Muscle of leg (tissue), 3 donors: ENCODE measurements at regions not wholly inside any gene's neighbourhood (a gene's known extent, or its start where the extent isn't known, plus 50 kb on each side); places are given as distances from the start of the nearest gene placed in this dataset.

ENCODE experiments used
- DNase-seq: peaks from one replicate; pipeline ENCODE4 v3.0.0; 2013
- H3K27ac ChIP-seq: one replicate; pipeline ENCODE4 v1.5.1; 2013; ENCODE audit warnings: mild to moderate bottlenecking, low read length, control low read depth
- H3K27me3 ChIP-seq: one replicate; pipeline ENCODE4 v1.6.1; 2013; ENCODE audit warnings: low read length; ENCODE audit not compliant: control insufficient read depth, insufficient read depth
- H3K36me3 ChIP-seq: one replicate; pipeline ENCODE4 v1.6.1; 2013; ENCODE audit warnings: low read length; ENCODE audit not compliant: control insufficient read depth, insufficient read depth
- H3K4me1 ChIP-seq: one replicate; pipeline ENCODE4 v1.6.1; 2013; ENCODE audit warnings: low read length; ENCODE audit not compliant: control insufficient read depth, insufficient read depth
- H3K4me3 ChIP-seq: one replicate; pipeline ENCODE4 v1.5.1; 2013; ENCODE audit warnings: low read length, control low read depth
- H3K9me3 ChIP-seq: replicated peaks from 2 replicates; pipeline ENCODE4 v1.6.1; 2013; ENCODE audit warnings: low read depth, low read length; ENCODE audit not compliant: control insufficient read depth
- WGBS: methylation state at CpG from one replicate; pipeline ENCODE4 v1.1.5; 2013; ENCODE audit warnings: missing lambda C conversion rate; ENCODE audit not compliant: insufficient coverage; 5-methylcytosine and 5-hydroxymethylcytosine counted together

DNA sequence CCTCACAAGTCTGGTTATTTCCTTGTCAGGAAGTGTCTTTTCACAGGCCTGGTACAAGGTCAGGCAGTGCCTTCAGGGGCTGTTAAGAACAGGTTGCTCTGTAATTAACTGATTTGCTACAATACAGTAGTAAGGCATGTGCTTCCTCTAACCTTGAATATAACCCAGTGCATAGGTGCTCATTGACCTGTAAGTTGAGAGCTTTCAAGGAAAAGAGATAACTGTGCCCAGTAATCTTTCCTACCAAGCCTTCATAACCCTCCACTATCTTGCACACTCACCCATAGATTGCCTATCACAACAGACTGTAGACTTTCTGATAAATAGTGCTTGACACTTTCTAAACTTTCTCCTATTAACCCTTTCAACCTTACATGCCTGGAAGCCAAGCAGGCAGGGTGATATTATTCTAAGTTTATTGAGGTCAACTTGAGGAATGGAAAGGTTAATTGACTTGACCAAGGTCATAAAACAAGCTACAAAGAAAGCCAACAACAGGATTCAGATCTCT is 148.1 kb downstream of the PPARGC1A start:
- H3K4me1 ChIP-seq, result no peaks in the 10 kb centered on the region
- no peaks in the 10 kb centered on the region for H3K9me3 ChIP-seq
- no peak for DNase-seq
- no peaks in the 10 kb centered on the region for H3K27me3 ChIP-seq
- H3K36me3 ChIP-seq, result no peaks in the 10 kb centered on the region
- H3K27ac ChIP-seq, result no peak overlapping the region
- no peak overlapping the region for H3K4me3 ChIP-seq

DNA sequence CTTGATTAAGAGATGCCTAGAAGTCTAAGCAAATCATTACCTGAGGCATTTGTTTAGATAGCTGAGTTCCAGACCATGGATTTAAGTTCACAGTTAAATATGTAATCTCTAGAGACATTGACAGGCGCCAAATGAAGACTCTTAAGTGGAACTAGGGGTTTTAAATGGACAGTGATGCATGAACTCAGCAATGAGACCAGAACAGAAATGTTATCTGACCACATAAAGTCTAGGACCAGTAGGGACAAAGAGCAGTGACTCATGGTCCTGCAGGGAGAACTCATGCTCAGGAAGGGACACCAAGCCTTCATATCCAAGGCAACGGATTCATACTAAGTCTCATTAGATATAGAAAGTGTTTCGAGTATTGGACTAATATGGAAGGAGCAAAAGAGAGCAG is 152.3 kb downstream of the PPARGC1A start:
- no peak overlapping the region for H3K4me3 ChIP-seq
- WGBS, result 93% methylated on average over 3 of the region's 3 CpGs

DNA sequence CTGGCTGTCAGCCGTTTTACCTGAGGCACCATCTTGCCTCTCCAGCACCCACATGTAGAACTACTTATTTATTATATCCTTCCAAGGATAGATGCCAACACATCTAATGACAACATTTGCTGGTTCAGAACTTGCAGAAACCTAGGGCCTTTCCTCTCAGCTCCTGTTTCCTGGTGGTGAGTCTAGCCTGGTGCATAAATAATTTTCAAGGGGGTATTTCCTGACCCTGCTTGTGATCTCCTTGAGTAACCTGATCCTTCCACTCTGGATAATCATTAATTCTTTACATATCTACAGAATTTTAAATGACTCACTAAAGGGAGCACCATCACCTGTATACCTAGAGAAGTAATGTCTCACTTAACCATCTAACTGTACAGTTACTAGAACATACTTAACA is 153.4 kb downstream of the PPARGC1A start:
- no peak for DNase-seq
- WGBS, result 57% methylated on average over 1 of the region's 1 CpG

More for the DNA sequence above, 152.3 kb downstream of the PPARGC1A start:
- Histone ChIP-seq H3K4me1 (no peaks in the 10 kb centered on the region), H3K36me3 (no peaks in the 10 kb centered on the region), H3K9me3 (no peaks in the 10 kb centered on the region), H3K27me3 (no peaks in the 10 kb centered on the region), H3K27ac (no peak overlapping the region)
- no peak for DNase-seq

DNA sequence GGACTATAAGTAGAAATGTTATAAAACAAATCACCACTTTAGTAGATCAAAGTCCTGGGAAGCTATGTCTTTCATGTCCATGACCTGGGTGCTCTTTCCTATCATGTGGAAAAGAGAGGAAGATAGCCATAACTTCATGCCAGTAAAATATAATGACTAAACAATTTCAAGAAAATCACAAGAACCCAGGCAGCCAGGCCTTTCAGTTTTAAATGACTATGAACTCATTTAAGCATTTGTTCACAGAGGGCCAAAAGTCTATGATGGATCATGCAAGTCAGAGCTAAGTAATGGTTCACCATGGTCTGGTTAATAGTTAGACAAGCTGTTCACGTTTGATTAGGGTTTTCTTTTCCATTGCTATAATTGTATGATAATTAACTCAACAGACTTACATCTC is 155.8 kb downstream of the PPARGC1A start:
- Histone ChIP-seq H3K4me1 (no peaks in the 10 kb centered on the region), H3K9me3 (no peaks in the 10 kb centered on the region), H3K36me3 (no peaks in the 10 kb centered on the region), H3K4me3 (no peak overlapping the region), H3K27ac (no peak overlapping the region), H3K27me3 (no peaks in the 10 kb centered on the region)
- DNase-seq, result no peak
- whole genome bisulfite sequencing, result no CpG with 5 or more reads among the region's 1 CpG

More for the DNA sequence above, 153.4 kb downstream of the PPARGC1A start:
- H3K4me3 ChIP-seq, result no peak overlapping the region
- H3K27ac ChIP-seq, result no peak overlapping the region
- no peaks in the 10 kb centered on the region for H3K36me3 ChIP-seq
- no peaks in the 10 kb centered on the region for H3K27me3 ChIP-seq
- no peaks in the 10 kb centered on the region for H3K4me1 ChIP-seq
- no peaks in the 10 kb centered on the region for H3K9me3 ChIP-seq

DNA sequence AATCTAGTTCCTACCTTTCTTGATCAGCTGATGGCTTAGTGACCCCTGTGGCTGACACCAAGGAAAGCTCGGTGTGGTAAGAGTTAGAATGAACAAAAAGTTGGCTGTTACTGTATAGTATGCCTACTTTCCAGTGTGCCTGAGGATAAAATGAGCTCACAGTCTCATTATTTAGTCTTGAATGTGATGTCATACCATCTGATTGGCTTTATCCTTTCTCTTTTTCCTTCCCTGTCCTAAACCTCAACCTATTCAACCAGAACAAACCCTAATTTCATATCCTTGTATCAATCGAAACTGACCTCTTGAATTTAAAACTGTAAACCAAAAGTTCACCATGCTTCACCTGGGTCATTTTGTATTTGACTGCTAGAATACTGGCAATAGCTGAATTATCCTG is 156.4 kb downstream of the PPARGC1A start:
- H3K36me3 ChIP-seq, result no peaks in the 10 kb centered on the region
- no peaks in the 10 kb centered on the region for H3K9me3 ChIP-seq
- no peaks in the 10 kb centered on the region for H3K27me3 ChIP-seq
- DNase-seq, result no peak
- H3K4me3 ChIP-seq, result no peak overlapping the region
- no peaks in the 10 kb centered on the region for H3K4me1 ChIP-seq
- WGBS, result 100% methylated on average over 1 of the region's 2 CpGs
- no peak overlapping the region for H3K27ac ChIP-seq

DNA sequence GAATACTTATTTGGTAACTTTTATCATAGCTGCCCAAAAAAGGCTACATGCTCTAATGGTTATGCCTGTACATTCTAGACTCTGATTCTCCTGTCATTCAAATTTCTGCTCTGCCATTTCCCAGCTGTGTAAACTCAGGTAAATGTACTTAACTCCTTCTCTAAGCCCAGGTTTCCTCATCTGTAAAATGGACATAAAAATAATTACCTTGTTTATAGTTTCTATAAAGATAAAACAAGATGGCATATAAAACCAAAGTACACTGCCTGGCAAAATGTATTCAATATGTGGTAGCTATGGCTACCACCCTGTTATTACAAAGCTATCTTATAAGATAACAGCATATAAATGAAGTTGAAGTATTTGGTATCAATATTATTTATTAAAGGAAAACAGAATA is 158.8 kb downstream of the PPARGC1A start:
- Histone ChIP-seq H3K27me3 (no peaks in the 10 kb centered on the region), H3K9me3 (no peaks in the 10 kb centered on the region), H3K4me3 (no peak overlapping the region), H3K27ac (no peak overlapping the region), H3K36me3 (no peaks in the 10 kb centered on the region), H3K4me1 (no peaks in the 10 kb centered on the region)
- DNase-seq, result no peak

DNA sequence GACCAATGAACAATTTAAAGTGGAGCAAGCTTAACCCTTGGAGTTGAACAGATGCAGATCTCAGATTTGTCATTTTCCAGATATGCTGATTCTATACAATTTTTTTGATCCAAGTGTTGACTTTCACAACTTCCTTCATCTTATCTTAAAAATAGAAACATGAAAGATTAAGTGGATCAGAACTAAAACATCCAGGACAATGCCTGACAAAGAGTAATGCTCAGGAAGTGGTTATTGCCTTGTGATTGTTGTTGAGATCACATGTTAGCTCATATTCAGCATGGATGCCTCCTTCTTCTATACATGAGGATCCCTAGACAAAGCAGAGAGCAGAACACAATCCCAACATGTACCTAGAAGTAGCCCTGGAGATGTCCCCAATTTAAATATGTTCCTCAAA is 160.9 kb downstream of the PPARGC1A start:
- Histone ChIP-seq H3K4me3 (no peak overlapping the region), H3K27me3 (no peaks in the 10 kb centered on the region), H3K36me3 (no peaks in the 10 kb centered on the region), H3K9me3 (no peaks in the 10 kb centered on the region), H3K27ac (no peak overlapping the region), H3K4me1 (no peaks in the 10 kb centered on the region)
- DNase-seq, result no peak

DNA sequence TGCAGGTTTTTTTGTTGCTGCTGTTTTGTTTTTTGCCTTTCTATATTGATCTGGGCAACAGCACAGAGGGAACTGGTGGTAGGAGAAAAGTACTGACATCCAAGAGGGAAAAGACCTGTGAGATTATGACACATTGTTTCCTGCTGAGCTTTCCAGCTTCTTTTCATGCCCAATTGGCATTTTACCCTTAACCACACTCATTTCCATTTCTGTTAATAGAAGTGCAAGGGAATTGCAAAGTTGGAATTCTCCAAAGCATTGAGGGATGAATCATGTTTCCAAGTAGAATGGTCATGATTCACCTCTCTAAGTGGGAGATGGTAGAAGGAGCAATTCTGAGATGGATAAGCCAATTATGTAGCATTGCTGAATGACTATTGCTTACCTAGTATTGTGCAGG is 161.5 kb downstream of the PPARGC1A start:
- H3K27ac ChIP-seq, result no peak overlapping the region
- H3K4me1 ChIP-seq, result no peaks in the 10 kb centered on the region
- no peak overlapping the region for H3K4me3 ChIP-seq
- no peak for DNase-seq
- no peaks in the 10 kb centered on the region for H3K36me3 ChIP-seq
- H3K27me3 ChIP-seq, result no peaks in the 10 kb centered on the region
- H3K9me3 ChIP-seq, result no peaks in the 10 kb centered on the region

DNA sequence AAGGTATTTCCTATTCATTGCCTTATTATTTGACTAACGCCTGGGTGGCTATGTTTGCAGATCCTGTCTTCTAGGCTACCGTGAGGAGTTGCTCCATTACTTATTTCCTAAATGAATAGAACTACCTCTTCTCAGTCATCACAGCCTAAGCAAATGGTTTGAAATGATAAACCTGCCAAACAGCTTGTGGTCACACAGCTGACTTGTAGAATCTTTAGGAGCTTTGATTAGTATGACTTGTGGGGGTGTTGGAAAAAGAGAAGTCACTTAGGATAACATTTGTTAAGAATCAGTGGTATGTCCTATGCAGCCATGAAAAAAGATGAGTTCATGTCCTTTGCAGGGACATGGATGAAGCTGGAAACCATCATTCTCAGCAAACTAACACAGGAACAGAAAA is 169.3 kb downstream of the PPARGC1A start:
- H3K27me3 ChIP-seq, result no peaks in the 10 kb centered on the region
- 83% methylated on average over 2 of the region's 2 CpGs for WGBS
- no peaks in the 10 kb centered on the region for H3K36me3 ChIP-seq
- H3K4me3 ChIP-seq, result no peak overlapping the region
- no peak overlapping the region for H3K27ac ChIP-seq
- no peak for DNase-seq
- H3K9me3 ChIP-seq, result no peaks in the 10 kb centered on the region
- no peaks in the 10 kb centered on the region for H3K4me1 ChIP-seq

DNA sequence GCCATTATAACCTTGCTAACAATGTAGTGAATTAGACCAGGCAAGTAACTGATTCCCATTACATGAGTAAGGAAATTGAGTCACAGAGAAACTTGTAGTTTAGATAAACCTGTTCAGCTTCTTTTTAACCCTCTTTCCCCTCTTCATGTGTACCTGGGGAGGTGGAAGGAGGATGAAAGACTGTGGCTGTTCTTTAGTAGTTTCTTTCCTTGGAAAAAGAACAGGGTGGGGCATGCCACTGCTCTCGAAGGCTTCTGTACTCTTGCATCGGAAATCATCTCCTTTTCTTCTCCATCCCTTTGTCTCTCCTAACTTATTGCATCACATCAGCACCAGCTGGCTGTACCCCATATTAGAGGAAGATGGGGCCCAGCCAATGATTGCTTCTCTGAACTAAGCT is 171.4 kb downstream of the PPARGC1A start:
- WGBS, result no CpG with 5 or more reads among the region's 2 CpGs
- no peaks in the 10 kb centered on the region for H3K4me1 ChIP-seq

DNA sequence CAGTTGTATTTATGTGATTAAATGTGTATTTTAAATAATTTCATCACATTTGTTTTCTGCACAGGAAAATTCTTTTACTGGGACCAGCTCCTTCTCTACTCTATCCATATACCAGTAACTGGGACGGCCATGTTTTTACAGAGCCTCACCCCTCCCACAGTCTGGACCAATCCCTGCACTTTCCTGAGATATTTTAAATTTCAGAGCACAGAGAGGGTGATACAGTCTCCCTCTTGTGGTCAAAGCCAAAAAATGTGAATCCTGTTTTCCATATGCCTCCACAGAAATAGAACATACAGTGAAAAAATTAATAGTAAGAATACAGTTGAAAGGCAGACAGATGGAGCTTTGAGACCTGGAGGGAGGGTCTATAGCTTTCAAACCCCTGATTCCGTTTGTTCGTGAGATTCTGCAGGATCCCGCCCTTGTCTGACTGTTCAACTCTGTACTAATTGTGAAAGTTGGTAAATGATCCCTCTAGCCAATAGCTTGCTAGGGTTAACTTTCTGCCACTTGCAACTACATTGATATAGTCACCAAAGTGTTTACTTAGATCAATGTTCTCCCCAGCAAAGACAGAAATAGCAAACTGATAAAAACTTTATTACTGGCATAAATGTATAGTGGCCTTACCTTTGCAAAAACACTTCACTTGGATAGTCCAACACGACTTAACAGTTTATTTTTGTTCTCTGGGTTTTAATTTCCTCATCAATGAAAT is 172.2 kb downstream of the PPARGC1A start:
- no peak for DNase-seq
- Histone ChIP-seq H3K27me3 (no peaks in the 10 kb centered on the region), H3K36me3 (no peaks in the 10 kb centered on the region), H3K9me3 (no peaks in the 10 kb centered on the region), H3K4me1 (no peaks in the 10 kb centered on the region), H3K27ac (no peak overlapping the region), H3K4me3 (no peak overlapping the region)
- WGBS, result no CpG with 5 or more reads among the region's 5 CpGs

More for the DNA sequence above, 171.4 kb downstream of the PPARGC1A start:
- no peaks in the 10 kb centered on the region for H3K9me3 ChIP-seq
- no peak overlapping the region for H3K27ac ChIP-seq
- no peak overlapping the region for H3K4me3 ChIP-seq
- DNase-seq, result no peak
- no peaks in the 10 kb centered on the region for H3K27me3 ChIP-seq
- H3K36me3 ChIP-seq, result no peaks in the 10 kb centered on the region
